ENCODE measurements at regions not wholly inside any gene's neighbourhood (a gene's known extent, or its start where the extent isn't known, plus 50 kb on each side); places are given as distances from the start of the nearest gene placed in this dataset.
A peak's percentile ranks its signal among the peaks of the same experiment; 100 is the strongest.

GRCh38 chr4:123114915-123115756, 192.7 kb upstream of the NUDT6 start:
- H3K27me3 Mint-ChIP-seq (ENCODE audit: low read depth) = no peaks in the 10 kb centered on the region
- H3K27ac Mint-ChIP-seq = no peak overlapping the region
- H3K9me3 Mint-ChIP-seq = no peaks in the 10 kb centered on the region
- TF ChIP-seq, protein P1, sequence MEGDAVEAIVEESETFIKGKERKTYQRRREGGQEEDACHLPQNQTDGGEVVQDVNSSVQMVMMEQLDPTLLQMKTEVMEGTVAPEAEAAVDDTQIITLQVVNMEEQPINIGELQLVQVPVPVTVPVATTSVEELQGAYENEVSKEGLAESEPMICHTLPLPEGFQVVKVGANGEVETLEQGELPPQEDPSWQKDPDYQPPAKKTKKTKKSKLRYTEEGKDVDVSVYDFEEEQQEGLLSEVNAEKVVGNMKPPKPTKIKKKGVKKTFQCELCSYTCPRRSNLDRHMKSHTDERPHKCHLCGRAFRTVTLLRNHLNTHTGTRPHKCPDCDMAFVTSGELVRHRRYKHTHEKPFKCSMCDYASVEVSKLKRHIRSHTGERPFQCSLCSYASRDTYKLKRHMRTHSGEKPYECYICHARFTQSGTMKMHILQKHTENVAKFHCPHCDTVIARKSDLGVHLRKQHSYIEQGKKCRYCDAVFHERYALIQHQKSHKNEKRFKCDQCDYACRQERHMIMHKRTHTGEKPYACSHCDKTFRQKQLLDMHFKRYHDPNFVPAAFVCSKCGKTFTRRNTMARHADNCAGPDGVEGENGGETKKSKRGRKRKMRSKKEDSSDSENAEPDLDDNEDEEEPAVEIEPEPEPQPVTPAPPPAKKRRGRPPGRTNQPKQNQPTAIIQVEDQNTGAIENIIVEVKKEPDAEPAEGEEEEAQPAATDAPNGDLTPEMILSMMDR (IDR thresholded peaks at IDR 0.05; ENCODE audit: unreplicated experiment) = no peak
- H3K4me1 Mint-ChIP-seq = peaks cover 20% of the 10 kb centered on the region
- no peak for DNase-seq (ENCODE audit: low spot score in 2 of 2, unreplicated experiment in 2 of 2)
- H3K36me3 Mint-ChIP-seq = no peaks in the 10 kb centered on the region
- no peak overlapping the region for H3K4me3 Mint-ChIP-seq

DNA sequence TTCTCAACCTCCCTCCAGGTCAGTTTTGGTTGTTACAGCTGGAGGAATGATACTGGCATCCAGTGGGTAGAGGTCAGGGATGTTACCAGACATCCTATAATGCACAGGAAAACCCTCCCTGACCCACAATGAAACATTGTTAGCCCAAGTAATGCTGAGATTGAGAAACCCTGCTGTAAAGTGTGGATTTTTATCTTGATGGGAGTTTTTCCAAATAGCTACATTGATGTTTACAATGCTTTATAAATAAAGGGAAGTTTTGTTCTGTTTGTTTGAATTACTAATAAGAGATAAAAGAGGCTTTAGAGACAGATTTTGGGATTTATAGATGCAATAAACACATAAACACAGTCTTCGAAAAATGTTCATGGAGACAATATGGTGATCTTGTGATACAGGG, 194.0 kb upstream of the NUDT6 start:
- Mint-ChIP-seq H3K4me3 (no peak overlapping the region), H3K27ac (peak overlapping the region; percentile 15), H3K36me3 (no peaks in the 10 kb centered on the region), H3K27me3 (ENCODE audit: low read depth) (no peaks in the 10 kb centered on the region), H3K9me3 (no peaks in the 10 kb centered on the region), H3K4me1 (peaks cover 14% of the 10 kb centered on the region)
- no peak for DNase-seq (ENCODE audit: low spot score in 2 of 2, unreplicated experiment in 2 of 2)
- TF ChIP-seq, protein P1 (IDR thresholded peaks at IDR 0.05; ENCODE audit: unreplicated experiment) = no peak

GRCh38 chr4:123120473-123120872, 198.1 kb upstream of the NUDT6 start:
- H3K4me1 Mint-ChIP-seq = peaks cover 18% of the 10 kb centered on the region
- TF ChIP-seq, protein P1 (IDR thresholded peaks at IDR 0.05; ENCODE audit: unreplicated experiment) = no peak
- H3K27ac Mint-ChIP-seq = no peak overlapping the region
- DNase-seq (ENCODE audit: low spot score in 2 of 2, unreplicated experiment in 2 of 2) = no peak
- no peak overlapping the region for H3K4me3 Mint-ChIP-seq
- H3K27me3 Mint-ChIP-seq (ENCODE audit: low read depth) = no peaks in the 10 kb centered on the region
- no peaks in the 10 kb centered on the region for H3K9me3 Mint-ChIP-seq
- H3K36me3 Mint-ChIP-seq = peaks cover 4% of the 10 kb centered on the region

DNA sequence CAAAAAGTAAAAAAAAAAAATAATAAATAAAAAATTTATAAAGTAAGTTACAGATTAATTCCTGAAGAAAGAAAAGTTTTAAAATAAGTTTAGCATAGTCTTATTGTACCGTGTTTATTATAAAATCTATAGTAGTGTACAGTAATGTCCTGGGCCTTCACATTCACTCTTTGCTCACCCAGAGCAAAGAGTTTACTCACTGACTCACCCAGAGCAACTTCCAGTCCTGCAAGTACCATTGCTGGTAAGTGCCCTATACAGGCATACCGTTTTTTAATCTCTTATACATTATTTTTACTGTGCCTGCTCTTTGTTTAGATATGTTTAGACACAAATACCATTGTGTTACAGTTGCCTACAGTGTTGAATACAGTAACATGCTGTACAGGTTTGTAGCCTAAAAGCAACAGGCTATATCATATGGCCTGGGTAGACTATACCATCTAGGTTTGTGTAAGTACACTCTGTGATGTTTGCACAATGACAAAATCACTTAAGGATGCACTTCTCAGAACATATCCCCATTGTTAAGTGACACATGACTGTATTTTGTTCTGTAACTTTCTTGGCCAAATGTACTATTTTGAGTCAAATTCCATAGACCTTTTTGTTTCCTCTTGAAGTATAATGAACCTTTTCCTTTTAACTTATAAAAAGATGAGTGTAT, 199.0 kb upstream of the NUDT6 start:
- Mint-ChIP-seq H3K4me1 (peaks cover 17% of the 10 kb centered on the region), H3K27ac (no peak overlapping the region), H3K27me3 (ENCODE audit: low read depth) (no peaks in the 10 kb centered on the region), H3K9me3 (no peaks in the 10 kb centered on the region), H3K4me3 (no peak overlapping the region), H3K36me3 (peaks cover 4% of the 10 kb centered on the region)
- DNase-seq (ENCODE audit: low spot score in 2 of 2, unreplicated experiment in 2 of 2) = no peak
- TF ChIP-seq, protein P1 (IDR thresholded peaks at IDR 0.05; ENCODE audit: unreplicated experiment) = no peak

DNA sequence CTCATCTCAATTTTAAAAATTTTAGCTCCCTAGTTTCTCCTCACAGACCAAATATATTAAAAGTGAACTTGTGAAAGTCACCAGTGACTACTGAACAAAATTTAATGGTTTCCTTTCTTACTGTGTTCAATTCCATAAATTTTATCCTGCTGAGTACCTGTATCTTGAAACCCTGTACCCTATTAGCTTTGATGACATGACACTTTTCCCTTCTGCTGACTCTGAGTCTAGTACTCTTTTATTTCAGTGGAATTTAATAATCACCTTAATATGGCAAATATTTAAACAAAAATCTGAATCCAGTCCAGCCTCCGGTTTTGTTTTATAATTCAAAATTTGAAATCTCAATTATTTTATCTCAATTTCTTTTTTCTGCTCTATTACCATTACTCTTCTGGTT, 203.1 kb upstream of the NUDT6 start:
- Mint-ChIP-seq H3K36me3 (peaks cover 4% of the 10 kb centered on the region), H3K4me1 (peaks cover 30% of the 10 kb centered on the region), H3K27me3 (ENCODE audit: low read depth) (no peaks in the 10 kb centered on the region), H3K27ac (no peak overlapping the region), H3K4me3 (no peak overlapping the region), H3K9me3 (no peaks in the 10 kb centered on the region)
- no peak for DNase-seq (ENCODE audit: low spot score in 2 of 2, unreplicated experiment in 2 of 2)
- TF ChIP-seq, protein P1 (IDR thresholded peaks at IDR 0.05; ENCODE audit: unreplicated experiment) = no peak

Data from mesothelial cell of epicardium (in vitro differentiated cells).